ENCODE measurements at regions not wholly inside any gene's neighbourhood (a gene's known extent, or its start where the extent isn't known, plus 50 kb on each side); places are given as distances from the start of the nearest gene placed in this dataset.

DNA sequence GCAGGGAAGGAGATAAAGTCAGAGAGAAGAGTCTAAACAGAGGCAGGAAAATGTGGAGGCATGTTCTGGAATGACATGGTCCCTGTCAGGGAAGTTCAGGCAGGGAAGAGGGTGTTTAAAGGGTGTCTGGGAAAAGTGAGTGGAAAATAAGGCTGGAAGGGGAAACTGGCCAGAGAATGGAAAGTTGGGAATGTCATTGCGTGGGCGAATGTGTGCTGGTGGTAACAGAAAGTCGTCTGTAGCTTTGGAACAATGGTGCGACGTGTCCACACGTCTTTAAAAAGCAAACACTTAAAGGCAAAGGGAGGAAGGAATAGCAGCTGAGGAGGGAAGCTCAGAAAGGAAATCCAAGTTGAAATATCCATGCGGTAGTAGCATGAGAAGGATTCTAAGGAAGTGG lies 469.5 kb upstream of the SALL3 start:
- no peak for TF ChIP-seq CTCF (IDR thresholded peaks at IDR 0.05; ENCODE audit: low read depth, low read length, poor library complexity, severe bottlenecking)
- no peak for TF ChIP-seq EZH2phosphoT487 (IDR thresholded peaks at IDR 0.05; ENCODE audit: borderline replicate concordance, low read length)
